H1 (cell line): ENCODE measurements at regions not wholly inside any gene's neighbourhood (a gene's known extent, or its start where the extent isn't known, plus 50 kb on each side); places are given as distances from the start of the nearest gene placed in this dataset.

Experiments
- EP300 ChIP-seq, 2 experiments: IDR thresholded peaks; 1 replicate in 1 of 2; 2 replicates in 1 of 2; pipeline ENCODE4 v1.6.1; 2011 to 2012; ENCODE audit warnings: low read depth in 2 of 2, low read length in 2 of 2, mild to moderate bottlenecking in 2 of 2, borderline replicate concordance in 1 of 2, inconsistent platforms in 1 of 2, moderate library complexity in 1 of 2
- EZH2 ChIP-seq: fragments of 200-600 bp; sonication (generic); IDR thresholded peaks from 2 replicates; pipeline ENCODE4 v1.7.1; 2012; ENCODE audit warnings: low read depth, mild to moderate bottlenecking, moderate library complexity, low read length, inconsistent platforms; ENCODE audit not compliant: severe bottlenecking
- HDAC6 ChIP-seq: IDR thresholded peaks from one replicate; pipeline ENCODE4 v1.7.1; 2012; ENCODE audit warnings: low read depth, mild to moderate bottlenecking, inconsistent platforms, low read length, moderate library complexity
- RAD21 ChIP-seq, 2 experiments: IDR thresholded peaks in 1 of 2; conservative IDR thresholded peaks in 1 of 2; 2 replicates each; pipeline ENCODE4 v1.6.1; 2011; ENCODE audit warnings: low read depth in 2 of 2, low read length in 2 of 2, improper control_type of control experiment in 1 of 2, inconsistent platforms in 1 of 2, mild to moderate bottlenecking in 1 of 2, moderate library complexity in 1 of 2
- TF ChIP-seq, protein P1 (sequence below): fragments of 300-600 bp; sonication (generic); IDR thresholded peaks from 2 replicates; pipeline ENCODE4 v1.7.1; 2012; ENCODE audit warnings: low read length, moderate library complexity, mild to moderate bottlenecking, inconsistent platforms; ENCODE audit not compliant: insufficient replicate concordance

DNA sequence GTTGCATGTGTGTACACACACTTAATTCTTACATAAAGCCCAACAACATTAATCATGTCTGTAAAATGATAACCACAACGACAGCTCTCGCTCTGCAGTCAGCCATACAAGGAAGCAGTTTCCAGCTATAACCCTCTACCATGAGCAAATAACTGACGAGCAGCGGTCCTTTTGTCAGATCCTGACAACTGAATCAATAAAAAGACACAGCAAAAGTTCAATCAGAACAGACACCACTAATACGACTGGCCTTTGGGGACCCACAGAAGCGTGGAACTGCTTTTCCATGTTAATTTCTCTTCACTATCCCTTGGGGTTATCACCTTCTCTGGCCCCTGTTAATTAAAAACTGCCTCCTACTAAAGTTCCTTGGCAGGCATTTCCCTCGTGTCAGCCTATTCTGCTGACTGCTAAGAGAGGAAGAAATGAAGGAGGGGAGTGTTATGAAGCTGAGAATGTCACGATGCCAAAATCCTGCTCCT is 722.8 kb upstream of the GRAMD2B start (continued):
- no peak for TF ChIP-seq EP300 (IDR thresholded peaks at IDR 0.05; ENCODE audit: borderline replicate concordance in 1 of 2, low read depth in 2 of 2, low read length in 2 of 2)
- TF ChIP-seq RAD21 (IDR thresholded peaks at IDR 0.05 in 1 of 2, conservative IDR thresholded peaks at IDR 0.05 in 1 of 2; ENCODE audit: low read depth in 2 of 2, low read length in 2 of 2), result no peak
- no peak for TF ChIP-seq EZH2
- TF ChIP-seq HDAC6, result no peak
- TF ChIP-seq, protein P1, sequence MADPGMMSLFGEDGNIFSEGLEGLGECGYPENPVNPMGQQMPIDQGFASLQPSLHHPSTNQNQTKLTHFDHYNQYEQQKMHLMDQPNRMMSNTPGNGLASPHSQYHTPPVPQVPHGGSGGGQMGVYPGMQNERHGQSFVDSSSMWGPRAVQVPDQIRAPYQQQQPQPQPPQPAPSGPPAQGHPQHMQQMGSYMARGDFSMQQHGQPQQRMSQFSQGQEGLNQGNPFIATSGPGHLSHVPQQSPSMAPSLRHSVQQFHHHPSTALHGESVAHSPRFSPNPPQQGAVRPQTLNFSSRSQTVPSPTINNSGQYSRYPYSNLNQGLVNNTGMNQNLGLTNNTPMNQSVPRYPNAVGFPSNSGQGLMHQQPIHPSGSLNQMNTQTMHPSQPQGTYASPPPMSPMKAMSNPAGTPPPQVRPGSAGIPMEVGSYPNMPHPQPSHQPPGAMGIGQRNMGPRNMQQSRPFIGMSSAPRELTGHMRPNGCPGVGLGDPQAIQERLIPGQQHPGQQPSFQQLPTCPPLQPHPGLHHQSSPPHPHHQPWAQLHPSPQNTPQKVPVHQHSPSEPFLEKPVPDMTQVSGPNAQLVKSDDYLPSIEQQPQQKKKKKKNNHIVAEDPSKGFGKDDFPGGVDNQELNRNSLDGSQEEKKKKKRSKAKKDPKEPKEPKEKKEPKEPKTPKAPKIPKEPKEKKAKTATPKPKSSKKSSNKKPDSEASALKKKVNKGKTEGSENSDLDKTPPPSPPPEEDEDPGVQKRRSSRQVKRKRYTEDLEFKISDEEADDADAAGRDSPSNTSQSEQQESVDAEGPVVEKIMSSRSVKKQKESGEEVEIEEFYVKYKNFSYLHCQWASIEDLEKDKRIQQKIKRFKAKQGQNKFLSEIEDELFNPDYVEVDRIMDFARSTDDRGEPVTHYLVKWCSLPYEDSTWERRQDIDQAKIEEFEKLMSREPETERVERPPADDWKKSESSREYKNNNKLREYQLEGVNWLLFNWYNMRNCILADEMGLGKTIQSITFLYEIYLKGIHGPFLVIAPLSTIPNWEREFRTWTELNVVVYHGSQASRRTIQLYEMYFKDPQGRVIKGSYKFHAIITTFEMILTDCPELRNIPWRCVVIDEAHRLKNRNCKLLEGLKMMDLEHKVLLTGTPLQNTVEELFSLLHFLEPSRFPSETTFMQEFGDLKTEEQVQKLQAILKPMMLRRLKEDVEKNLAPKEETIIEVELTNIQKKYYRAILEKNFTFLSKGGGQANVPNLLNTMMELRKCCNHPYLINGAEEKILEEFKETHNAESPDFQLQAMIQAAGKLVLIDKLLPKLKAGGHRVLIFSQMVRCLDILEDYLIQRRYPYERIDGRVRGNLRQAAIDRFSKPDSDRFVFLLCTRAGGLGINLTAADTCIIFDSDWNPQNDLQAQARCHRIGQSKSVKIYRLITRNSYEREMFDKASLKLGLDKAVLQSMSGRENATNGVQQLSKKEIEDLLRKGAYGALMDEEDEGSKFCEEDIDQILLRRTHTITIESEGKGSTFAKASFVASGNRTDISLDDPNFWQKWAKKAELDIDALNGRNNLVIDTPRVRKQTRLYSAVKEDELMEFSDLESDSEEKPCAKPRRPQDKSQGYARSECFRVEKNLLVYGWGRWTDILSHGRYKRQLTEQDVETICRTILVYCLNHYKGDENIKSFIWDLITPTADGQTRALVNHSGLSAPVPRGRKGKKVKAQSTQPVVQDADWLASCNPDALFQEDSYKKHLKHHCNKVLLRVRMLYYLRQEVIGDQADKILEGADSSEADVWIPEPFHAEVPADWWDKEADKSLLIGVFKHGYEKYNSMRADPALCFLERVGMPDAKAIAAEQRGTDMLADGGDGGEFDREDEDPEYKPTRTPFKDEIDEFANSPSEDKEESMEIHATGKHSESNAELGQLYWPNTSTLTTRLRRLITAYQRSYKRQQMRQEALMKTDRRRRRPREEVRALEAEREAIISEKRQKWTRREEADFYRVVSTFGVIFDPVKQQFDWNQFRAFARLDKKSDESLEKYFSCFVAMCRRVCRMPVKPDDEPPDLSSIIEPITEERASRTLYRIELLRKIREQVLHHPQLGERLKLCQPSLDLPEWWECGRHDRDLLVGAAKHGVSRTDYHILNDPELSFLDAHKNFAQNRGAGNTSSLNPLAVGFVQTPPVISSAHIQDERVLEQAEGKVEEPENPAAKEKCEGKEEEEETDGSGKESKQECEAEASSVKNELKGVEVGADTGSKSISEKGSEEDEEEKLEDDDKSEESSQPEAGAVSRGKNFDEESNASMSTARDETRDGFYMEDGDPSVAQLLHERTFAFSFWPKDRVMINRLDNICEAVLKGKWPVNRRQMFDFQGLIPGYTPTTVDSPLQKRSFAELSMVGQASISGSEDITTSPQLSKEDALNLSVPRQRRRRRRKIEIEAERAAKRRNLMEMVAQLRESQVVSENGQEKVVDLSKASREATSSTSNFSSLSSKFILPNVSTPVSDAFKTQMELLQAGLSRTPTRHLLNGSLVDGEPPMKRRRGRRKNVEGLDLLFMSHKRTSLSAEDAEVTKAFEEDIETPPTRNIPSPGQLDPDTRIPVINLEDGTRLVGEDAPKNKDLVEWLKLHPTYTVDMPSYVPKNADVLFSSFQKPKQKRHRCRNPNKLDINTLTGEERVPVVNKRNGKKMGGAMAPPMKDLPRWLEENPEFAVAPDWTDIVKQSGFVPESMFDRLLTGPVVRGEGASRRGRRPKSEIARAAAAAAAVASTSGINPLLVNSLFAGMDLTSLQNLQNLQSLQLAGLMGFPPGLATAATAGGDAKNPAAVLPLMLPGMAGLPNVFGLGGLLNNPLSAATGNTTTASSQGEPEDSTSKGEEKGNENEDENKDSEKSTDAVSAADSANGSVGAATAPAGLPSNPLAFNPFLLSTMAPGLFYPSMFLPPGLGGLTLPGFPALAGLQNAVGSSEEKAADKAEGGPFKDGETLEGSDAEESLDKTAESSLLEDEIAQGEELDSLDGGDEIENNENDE, result no peak
